ENCODE measurements at regions not wholly inside any gene's neighbourhood (a gene's known extent, or its start where the extent isn't known, plus 50 kb on each side); places are given as distances from the start of the nearest gene placed in this dataset.

- no peak for TF ChIP-seq PATZ1 (CRISPR knock-in tag; IDR thresholded peaks at IDR 0.05; ENCODE audit: borderline replicate concordance)
- TF ChIP-seq OSR1 (CRISPR knock-in tag; IDR thresholded peaks at IDR 0.05) = no peak
- TF ChIP-seq ESRRG (CRISPR knock-in tag; IDR thresholded peaks at IDR 0.05) = no peak
- no peak for TF ChIP-seq RARB (CRISPR knock-in tag; IDR thresholded peaks at IDR 0.05)
These were observed 372.0 kb downstream of the RPS6KC1 start (continued) for GRCh38 chr1:213423041-213423440.

GRCh38 chr1:213423605-213424004, 372.6 kb downstream of the RPS6KC1 start:
- no peak for ATAC-seq
- TF ChIP-seq CSDC2 (CRISPR knock-in tag; IDR thresholded peaks at IDR 0.05) = no peak
- TF ChIP-seq CSRNP3 (CRISPR knock-in tag; IDR thresholded peaks at IDR 0.05) = no peak
- TF ChIP-seq ESRRG (CRISPR knock-in tag; IDR thresholded peaks at IDR 0.05) = no peak
- TF ChIP-seq ISL1 (CRISPR knock-in tag; IDR thresholded peaks at IDR 0.05) = no peak
- TF ChIP-seq ZFP30 (CRISPR knock-in tag; IDR thresholded peaks at IDR 0.05) = no peak
- no peak for TF ChIP-seq ZFP3 (CRISPR knock-in tag; IDR thresholded peaks at IDR 0.05)

- TF ChIP-seq CSDC2 (CRISPR knock-in tag; IDR thresholded peaks at IDR 0.05) = no peak
- TF ChIP-seq CSRNP3 (CRISPR knock-in tag; IDR thresholded peaks at IDR 0.05) = no peak
- no peak for TF ChIP-seq ZNF70 (CRISPR knock-in tag; IDR thresholded peaks at IDR 0.05)
- no peak for TF ChIP-seq ZNF8 (CRISPR knock-in tag; IDR thresholded peaks at IDR 0.05)
- TF ChIP-seq RARB (CRISPR knock-in tag; IDR thresholded peaks at IDR 0.05) = no peak
- no peak for TF ChIP-seq CREB5 (CRISPR knock-in tag; IDR thresholded peaks at IDR 0.05; ENCODE audit: low read depth)
- TF ChIP-seq ZC3H10 (CRISPR knock-in tag; IDR thresholded peaks at IDR 0.05) = no peak
- TF ChIP-seq PPARA (CRISPR knock-in tag; IDR thresholded peaks at IDR 0.05; ENCODE audit: borderline replicate concordance) = no peak
- no peak for TF ChIP-seq GLIS3 (CRISPR knock-in tag; IDR thresholded peaks at IDR 0.05)
- TF ChIP-seq PATZ1 (CRISPR knock-in tag; IDR thresholded peaks at IDR 0.05; ENCODE audit: borderline replicate concordance) = no peak
- TF ChIP-seq OSR1 (CRISPR knock-in tag; IDR thresholded peaks at IDR 0.05) = no peak
- TF ChIP-seq TSHZ2 (CRISPR knock-in tag; IDR thresholded peaks at IDR 0.05) = no peak
- TF ChIP-seq ARNTL (CRISPR knock-in tag; IDR thresholded peaks at IDR 0.05; ENCODE audit: borderline replicate concordance, low read depth) = no peak
- ATAC-seq = no peak
These were observed 374.5 kb downstream of the RPS6KC1 start for GRCh38 chr1:213425376-213426030.

Data from SK-N-SH treated with all-trans-retinoic acid at 6 μM for 48 hours (cell line).